Endometrium (tissue), 2 donors: ENCODE measurements at regions not wholly inside any gene's neighbourhood (a gene's known extent, or its start where the extent isn't known, plus 50 kb on each side); places are given as distances from the start of the nearest gene placed in this dataset.
"Not testable (repeated sequence)": the region's sequence is repeated elsewhere in the genome, so short reads cannot be mapped to it uniquely, and the experiment has no call there.

Experiments used
- FAIRE-seq: peaks from 2 replicates; lab custom pipeline; 2012; peaks lifted over from hg19 to GRCh38; lab: Jason Lieb, UNC
- donor health status: control.
- donor health status: control.

- no peak for FAIRE-seq
Measured at GRCh38 chr7:116340943-116341907, 130.9 kb downstream of the TES start.

GRCh38 chr7:116342125-116342524 is 131.8 kb downstream of the TES start:
- no peak for FAIRE-seq

- no peak for FAIRE-seq
Measured at GRCh38 chr7:116347151-116347832, 137.0 kb downstream of the TES start.

- FAIRE-seq = no peak
Measured at GRCh38 chr7:116348346-116348745, 138.0 kb downstream of the TES start.

- FAIRE-seq = no peak
Measured at GRCh38 chr7:116351966-116352365, 141.6 kb downstream of the TES start.

- FAIRE-seq = no peak
Measured at GRCh38 chr7:116353647-116354046, 143.3 kb downstream of the TES start.

GRCh38 chr7:116354171-116354545 is 143.8 kb downstream of the TES start:
- FAIRE-seq = no peak

- FAIRE-seq = peak; percentile 86
Measured at GRCh38 chr7:116354546-116355423, 144.4 kb downstream of the TES start.

GRCh38 chr7:116355424-116355765 is 144.1 kb upstream of the CAV2 start:
- no peak for FAIRE-seq

- no peak for FAIRE-seq
Measured at GRCh38 chr7:116356333-116356965, 143.1 kb upstream of the CAV2 start.

- no peak for FAIRE-seq
Measured at GRCh38 chr7:116356979-116357378, 142.6 kb upstream of the CAV2 start.

- FAIRE-seq = no peak
Measured at GRCh38 chr7:116357781-116358670, 141.5 kb upstream of the CAV2 start.

- FAIRE-seq = no peak
Measured at GRCh38 chr7:116361767-116362166, 137.8 kb upstream of the CAV2 start.

- no peak for FAIRE-seq
Measured at GRCh38 chr7:116363637-116364432, 135.7 kb upstream of the CAV2 start.

GRCh38 chr7:116364469-116364868 is 135.1 kb upstream of the CAV2 start:
- FAIRE-seq = no peak

- FAIRE-seq = no peak
Measured at GRCh38 chr7:116365797-116366196, 133.7 kb upstream of the CAV2 start.

GRCh38 chr7:116367171-116367813 is 132.2 kb upstream of the CAV2 start:
- FAIRE-seq = no peak

- FAIRE-seq = no peak
Measured at GRCh38 chr7:116368965-116369364, 130.6 kb upstream of the CAV2 start.

GRCh38 chr7:116371536-116371935 is 128.0 kb upstream of the CAV2 start:
- FAIRE-seq = not testable (repeated sequence)

- not testable (repeated sequence) for FAIRE-seq
Measured at GRCh38 chr7:116373229-116373628, 126.3 kb upstream of the CAV2 start.
